Dermis blood vessel endothelial cell (primary cell): ENCODE measurements at regions not wholly inside any gene's neighbourhood (a gene's known extent, or its start where the extent isn't known, plus 50 kb on each side); places are given as distances from the start of the nearest gene placed in this dataset.

ENCODE experiments used
- DNase-seq: peaks from one replicate; pipeline ENCODE4 v3.0.0; 2010

DNA sequence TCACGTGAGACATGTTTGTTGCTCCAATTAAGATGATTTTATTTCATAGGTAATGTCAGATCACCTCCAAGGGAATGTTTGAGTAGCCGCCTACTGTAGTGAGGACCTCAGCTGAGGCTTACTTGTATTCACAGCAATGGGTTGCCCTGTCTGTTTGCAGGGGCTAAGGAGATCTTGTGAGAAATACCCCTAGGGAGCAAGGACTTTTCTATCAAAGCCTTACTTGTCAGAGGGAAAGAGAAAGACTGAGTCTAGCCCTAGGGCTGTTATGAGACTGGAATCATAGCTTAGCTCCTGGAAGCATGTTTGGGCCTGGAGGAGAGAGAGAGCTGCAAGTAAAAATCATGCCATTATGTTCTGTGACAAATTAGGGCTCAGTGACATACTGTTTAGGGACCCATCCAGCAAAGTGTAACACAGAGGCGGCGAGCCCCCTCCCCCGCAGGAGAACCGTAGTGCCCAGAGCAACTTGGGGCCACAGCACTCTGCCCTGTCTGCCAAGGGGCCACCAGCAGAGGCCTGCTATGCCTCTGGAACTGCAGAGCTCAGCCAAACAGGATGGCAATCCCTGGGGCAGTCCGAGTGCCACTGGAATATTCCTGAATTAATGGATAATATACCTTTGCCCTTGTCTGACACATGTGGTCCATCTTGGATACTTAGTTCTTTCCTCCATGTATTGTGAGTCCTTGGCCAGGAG, 178.8 kb downstream of the DACT1 start:
- DNase-seq = no peak

DNA sequence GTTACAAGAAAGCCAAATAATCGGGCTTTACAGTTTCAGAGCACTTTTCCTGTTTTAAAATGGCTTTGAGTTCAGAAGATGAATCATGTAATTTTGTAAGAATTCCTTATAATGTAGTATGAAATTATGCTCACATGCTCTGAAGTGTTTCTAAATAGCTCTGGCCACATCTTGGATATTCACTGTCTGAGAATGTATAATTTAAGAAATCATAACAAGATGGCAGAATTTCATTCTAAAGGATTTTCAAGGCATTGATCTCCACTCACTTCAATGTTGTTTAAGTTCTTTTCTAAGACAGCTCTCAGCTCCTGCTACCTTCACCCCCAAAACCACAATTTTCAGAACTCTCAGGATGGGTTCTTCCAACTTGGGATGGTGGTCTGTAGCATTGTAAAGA, 180.1 kb downstream of the DACT1 start:
- DNase-seq = no peak

DNA sequence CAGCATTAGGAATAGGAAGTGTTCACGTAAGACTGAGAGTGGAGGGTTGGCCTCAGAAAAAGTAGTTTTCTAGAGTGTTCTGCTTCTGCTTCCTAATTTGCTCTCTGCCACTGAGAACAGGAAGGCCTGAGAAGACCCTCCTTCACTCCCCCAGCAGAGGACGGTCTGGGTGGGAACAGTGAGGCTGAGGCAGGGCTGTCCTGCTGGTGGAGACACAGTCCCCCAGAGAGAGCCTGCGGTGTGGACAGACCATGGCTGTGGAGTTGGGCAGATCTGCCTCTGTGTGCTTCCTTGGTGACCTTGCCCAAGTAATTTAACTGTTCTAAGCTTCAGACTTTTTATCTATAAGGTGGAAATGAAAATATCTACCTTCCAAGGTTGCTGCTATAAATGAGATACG, 182.3 kb downstream of the DACT1 start:
- DNase-seq = no peak

DNA sequence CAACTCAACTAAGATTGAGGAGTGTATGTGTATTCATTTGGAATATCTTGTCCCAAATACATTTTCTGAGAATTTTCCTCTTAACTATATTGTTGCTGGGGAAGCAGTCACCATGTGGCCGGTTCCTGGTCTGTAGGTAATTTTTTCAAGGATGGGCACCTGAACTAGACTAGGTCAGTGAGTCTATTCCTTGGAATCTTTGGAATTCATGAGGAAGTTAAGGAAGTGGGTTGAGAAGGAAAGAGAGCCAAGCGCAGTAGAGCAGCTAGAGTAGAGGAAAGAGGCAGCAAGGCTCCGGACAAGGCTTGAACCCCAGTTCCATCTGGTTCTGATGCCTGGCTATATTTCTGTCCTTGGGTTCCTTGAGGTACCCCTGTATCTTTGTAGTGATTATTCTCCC, 183.7 kb downstream of the DACT1 start:
- DNase-seq = no peak

DNA sequence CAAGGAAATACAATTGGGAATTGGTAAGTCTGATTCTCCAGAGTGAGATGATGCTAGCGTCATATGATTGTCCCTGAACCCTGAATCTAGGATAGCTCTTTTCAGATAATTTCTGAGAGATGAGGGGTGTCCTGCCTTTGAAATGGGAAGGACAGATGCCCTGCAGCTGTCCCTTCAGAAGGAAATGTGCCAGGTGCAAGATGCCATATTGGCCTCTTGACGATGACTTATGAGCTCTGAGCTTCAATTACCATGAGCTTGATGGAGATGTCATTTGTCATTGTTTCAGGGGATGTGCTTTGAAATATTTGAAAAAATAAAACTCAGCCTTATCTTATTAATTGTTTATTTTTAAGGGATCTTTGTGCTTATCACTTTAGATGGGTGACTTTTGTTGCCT, 185.1 kb downstream of the DACT1 start:
- no peak for DNase-seq

DNA sequence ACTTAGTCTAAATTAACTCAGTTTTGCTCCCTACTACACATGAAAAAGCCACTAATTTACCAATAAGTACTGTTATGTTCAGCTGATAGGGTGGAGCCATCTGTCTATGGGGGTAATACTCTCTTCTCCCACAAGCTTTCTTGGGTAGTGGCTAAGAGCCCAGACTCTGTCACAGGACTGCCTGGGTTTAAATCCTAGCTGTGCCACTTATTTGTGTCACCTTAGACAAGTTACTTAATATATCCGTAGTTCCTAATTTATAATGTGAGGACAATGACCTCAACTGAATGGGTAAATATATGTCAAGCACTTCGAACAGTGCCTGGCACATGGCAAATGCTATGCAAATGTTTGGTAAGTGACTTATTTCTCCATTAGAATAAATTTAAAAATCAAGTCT, 185.6 kb downstream of the DACT1 start:
- DNase-seq = no peak

DNA sequence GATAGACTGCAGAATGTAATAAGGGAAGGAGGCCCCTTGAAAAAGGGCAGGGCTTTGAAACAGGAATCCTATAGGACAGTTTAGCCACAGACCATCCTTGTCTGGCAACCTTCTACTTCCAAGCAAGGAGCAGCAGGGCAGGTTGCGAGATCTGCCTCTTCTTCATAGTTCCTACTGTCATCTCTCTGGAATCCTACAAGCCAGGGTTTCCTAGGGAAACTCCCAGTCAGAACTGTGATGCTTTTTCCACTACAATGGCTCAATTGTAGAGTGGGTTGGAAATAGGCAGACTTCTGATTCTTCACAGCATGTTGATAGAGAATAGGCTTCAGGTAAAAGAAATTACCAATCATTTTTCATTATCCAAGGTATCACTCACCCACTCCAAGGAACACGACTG, 186.3 kb downstream of the DACT1 start:
- no peak for DNase-seq

DNA sequence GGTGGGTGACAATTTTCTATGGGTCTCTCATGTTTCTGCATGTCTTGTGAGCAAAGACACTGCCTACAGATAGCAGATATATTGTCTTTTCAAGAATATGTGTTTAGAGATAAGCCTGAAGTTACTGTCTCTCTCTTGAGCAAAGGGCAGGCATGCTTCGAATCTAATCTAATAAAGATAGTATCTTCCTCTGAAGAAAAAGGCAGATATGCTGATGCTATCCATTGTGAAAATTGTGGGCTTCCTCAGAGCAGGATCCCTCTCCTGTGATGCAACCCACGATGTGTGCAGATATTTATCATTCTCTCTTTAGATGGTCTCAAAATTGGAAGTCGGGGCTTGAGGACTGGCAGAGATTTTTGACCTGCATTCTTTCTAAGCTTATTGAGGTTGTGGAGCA, 187.0 kb downstream of the DACT1 start:
- no peak for DNase-seq

DNA sequence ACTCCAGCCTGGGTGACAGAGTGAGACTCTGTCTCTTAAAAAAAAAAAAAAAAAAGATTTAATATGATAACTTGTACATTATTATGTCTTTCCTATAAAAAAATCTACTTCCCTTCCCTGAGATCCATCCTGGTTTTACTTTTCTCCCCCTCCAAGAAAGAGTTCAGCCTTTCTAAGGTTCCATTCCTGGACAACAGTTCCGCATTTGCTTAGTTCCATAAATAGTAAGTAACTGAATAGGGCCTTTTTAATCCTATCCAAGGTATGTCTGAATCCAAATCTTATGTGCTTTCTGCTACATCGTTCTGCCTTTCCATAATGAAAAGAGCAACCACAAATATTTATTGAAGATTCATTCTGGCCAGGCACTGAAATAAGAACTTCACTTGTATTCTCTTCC, 187.8 kb downstream of the DACT1 start:
- no peak for DNase-seq

DNA sequence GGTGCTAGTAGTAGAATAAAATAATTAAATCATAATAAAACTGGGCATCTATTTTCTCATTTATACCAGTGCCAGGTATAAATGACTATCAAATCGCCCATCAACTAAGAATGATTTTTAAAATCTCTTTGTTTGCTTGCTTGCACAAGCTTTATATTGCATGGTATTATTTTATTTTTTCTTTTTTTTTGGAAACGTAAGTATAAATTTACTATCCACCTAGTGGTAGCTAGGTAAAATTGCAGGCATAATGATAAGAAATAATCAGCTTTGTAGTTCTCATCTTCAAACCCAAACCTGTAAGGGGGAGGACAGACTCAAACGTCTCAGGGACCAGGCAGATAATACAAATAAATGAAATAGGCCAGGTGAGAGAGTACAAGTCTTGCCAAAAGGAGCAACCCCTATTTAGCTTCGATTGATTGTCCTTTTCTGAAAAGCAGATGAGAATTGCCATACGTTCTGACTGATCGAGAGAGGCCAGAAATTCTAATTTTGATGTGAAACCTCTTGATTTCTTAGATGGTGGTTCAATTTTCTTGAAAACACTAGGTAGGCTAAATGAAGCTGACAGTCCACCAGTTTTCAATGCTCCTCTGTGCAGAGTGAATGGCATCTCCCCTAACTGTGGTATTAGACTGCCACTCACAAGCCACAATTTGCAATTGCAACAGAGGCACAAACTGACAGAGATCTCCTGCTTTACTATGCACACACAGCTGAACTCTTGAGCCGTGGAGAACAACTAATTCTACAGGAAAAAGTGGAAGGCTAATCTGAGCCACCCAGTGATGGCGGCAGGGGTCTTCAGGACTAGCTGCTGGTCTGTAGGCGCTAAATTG, 189.3 kb downstream of the DACT1 start:
- no peak for DNase-seq

DNA sequence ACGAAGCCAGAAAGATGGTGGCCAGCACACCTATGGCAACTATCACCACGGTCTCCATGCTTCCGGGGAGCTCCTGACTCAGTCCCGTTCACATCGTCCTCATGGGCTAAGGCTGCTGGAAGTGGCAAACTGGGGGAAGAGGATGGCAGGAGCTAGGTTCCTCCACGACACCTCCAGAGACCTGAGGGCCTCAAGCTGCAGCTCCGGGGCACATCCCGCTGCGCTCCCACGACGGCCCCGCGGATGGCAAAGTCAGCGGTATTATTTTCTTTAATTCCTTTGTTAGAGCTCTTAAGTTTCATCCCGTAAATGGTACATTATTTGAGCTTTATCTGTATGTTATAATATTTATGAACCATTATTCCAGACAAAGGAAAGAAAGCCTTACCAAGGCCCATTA, 190.5 kb downstream of the DACT1 start:
- no peak for DNase-seq

DNA sequence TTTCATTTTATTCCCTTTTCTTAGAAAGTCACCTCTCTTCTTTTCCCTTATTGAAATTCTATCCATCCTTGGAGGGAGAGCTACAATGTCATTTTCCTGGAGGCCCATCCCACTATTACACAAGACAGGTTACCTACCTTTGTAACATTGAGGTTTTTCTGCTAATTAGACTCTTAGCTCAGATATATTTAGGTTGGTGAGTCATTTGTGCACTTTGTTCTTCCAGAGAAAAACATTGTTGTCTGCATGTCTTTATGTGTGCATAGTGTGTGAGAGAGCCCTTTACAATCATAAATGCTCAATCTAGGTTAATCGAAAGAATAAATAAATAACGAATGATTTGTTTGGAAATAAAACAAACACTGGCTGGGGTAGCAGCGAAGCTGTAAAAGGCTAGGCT, 191.8 kb downstream of the DACT1 start:
- DNase-seq = no peak

DNA sequence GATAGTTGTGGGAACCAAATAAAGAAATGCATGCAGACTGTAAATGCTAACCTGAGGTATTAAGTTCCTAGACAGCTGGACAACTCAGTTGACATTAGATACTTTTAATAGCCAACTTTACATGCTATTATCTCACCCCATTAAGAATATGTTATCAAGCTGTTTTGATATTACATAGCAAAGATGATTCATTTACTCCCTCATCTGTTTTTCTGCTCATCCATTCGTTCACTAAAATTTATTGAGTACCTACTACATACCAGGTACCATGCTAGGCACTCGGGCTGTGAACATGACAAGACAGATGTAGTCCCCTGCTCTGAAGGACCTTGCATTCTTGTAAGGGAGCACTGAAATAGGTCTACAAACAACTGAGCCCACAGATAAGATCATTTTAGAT, 192.4 kb downstream of the DACT1 start:
- no peak for DNase-seq

DNA sequence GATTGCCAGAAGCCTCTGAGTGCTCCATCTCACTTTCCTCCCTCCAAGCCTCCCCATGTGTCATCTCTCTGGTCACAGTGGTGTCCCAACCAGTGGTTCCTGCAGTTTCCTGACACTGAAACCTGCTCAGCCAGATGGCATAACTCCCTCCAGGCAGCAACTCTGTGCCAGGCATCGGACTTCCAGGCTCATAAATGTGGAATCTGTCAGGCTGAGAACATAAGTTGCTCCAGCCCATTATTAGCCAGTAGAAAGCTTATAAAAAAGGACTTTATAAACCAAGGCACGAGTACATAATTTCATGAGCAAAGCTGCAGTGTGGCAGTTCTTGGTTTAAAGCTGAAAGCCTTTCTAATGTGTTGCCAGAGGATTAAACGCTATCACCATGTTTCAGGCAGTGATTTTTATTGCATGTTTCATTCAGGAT, 194.3 kb downstream of the DACT1 start:
- DNase-seq = no peak

DNA sequence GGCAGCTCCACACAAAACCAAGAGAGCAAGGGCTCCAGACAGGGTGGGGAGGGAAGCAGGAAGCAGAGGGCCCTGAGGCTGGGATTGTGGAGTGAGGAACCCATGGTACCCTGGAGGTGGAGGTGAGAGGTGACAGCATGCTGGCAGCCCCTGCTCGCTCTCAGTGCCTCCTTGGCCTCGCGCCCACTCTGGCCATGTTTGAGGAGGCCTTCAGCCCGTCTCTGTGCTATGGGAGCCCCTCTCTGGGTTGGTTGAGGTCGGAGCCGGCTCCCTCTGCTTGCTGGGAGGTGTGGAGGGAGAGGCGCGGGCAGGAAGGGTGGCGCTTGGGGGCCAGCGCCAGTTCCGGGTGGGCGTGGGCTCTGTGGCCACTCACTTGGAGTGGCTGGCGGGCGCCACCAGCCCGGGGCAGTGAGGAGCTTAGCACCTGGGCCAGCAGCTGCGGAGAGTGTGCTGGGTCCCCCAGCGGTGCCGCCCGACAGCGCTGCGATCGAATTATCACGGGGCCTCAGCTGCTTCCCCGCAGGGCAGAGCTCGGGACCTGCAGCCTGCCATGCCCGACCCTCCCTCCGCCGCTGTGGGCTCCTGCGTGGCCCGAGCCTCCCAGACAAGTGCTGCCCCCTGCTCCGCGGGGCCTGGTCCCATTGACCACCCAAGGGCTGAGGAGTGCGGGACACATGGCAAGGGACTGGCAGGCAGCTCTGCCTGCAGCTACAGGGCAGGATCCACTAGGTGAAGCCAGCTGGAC, 196.0 kb downstream of the DACT1 start:
- no peak for DNase-seq

DNA sequence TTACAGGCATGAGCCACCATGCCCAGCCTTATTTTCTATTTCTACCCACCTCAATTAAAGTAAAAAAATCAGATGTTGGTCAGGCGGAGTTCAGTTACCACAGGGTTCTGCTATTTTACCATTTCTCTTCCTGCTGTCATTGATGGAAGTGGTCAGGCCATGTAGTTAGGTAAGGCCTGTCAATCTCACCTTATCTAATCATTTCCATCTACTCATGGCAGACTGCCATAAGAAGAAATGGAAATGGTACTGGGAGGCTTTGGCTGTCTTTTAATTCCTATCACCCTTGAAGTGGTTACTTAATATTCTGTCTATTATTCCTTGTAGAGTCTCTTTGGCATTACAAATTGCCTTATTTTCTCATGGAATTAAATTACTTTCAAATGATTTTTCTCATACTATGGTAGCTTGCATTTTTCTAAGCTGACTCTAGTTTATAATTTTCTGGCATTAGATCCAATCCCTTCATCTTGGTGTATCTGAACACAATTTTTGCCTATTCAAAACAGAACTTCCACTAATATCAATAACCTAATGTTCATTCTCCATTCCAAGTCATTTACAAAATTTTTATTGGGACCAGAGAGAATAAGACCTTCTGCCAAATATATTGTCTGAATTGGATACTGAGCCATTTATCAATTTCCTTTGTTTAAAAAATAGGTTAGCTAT, 198.7 kb downstream of the DACT1 start:
- no peak for DNase-seq

DNA sequence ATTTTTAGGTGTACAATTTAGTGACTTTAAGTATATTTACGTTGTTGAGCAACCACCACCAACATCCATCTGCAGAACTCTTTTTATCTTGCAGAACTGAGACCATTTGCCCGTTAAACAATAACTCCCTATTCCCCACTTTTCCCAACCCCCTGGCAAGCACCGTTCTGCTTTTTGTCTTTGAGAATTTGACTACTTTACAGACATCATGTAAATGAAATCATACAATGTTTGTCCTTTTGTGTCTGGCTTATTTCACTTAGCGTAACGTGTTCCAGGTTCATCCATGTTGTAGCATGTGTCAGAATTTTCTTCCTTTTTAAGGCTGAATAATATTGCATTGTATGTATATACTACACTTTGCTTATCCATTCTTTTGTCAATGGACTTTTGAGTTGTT, 201.5 kb downstream of the DACT1 start:
- no peak for DNase-seq

DNA sequence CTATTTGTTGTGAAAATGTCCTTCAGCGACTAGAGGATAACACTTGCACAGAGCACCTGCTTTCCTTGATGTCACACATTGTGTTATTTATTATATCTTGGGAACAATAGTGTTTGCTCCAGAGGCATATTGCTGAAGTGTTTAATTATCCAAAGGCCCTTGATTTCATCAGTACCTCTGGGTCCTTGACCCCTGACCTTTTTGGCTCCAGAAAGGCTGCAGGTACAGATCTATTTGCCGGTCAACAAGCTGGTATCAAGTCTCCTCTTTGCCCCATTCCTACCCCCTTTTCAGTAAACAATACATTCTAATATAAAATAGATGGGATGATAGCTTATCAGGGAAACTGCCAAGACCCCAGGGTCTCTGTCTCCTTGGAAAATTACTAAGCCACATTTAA, 206.8 kb downstream of the DACT1 start:
- DNase-seq = no peak

DNA sequence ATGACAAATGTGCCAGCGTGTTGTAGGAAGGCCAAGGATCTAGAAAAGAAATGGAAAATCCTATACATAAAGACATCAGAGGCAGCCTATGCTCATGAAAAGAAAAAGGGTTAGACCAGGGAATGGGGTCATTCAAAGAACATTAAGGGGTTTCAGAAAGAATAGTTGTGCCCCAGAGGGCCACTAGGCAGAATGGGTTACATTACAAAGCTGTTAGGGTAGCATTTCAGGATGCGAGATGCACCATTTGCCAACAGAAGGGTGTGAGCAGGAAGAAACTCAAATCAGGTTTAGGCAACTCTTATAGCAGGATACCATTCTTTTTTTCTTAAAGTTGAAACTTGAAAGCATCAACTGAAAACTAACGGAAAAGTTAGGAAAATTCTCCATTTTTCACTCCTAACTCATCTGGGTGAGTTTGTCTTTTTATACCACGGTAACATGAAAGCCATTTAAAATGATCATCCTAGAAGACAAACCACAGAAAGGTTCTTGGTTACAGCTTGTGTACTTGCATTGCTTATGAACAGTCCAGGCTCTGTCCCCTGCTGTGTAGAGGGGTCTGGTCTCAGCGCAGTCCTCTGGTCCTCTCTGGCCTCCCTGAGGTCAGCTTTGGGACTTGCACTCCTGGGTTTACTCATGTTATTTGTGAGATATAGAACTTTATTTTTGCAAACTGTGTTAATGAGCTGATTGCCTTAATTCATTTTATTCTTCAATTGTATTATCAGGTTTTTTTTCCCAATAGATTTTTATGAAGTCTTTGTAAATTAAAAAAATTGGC, 209.1 kb downstream of the DACT1 start:
- no peak for DNase-seq

DNA sequence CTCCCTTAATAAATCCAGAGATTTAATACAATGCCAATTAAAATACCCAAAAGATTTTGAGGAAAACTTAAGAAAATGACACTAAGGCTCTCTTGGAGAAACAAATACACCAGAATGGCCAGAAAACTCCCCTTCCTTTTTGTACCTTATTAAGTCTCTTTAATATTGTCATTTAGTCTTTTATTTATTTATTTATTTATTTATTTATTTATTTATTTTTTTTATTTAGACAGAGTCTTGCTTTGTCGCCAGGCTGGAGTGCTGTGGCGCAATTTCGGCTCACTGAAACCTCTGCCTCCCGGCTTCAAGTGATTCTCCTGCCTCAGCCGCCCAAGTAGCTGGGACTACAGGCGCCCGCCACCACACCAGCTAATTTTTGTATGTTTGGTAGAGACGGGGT, 210.6 kb downstream of the DACT1 start:
- DNase-seq = no peak

DNA sequence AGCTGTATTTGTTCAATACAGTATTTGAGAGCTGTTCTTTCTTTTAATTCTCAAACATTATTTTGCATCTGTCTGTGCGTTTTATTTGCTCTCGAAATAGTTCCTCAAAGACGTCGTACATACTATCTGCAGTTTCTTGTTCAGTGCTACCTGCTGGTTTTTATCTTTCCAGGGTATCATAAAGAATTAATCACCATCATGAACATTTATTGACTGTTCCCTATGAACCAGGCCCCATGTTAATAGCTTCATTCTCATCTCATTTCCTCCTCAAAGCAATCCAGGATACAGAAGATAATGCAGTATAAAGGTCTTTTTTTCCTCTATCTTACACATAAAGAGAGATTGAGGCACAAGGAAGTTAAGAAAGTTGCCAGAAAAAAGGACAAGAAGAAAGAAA, 211.8 kb downstream of the DACT1 start:
- no peak for DNase-seq

DNA sequence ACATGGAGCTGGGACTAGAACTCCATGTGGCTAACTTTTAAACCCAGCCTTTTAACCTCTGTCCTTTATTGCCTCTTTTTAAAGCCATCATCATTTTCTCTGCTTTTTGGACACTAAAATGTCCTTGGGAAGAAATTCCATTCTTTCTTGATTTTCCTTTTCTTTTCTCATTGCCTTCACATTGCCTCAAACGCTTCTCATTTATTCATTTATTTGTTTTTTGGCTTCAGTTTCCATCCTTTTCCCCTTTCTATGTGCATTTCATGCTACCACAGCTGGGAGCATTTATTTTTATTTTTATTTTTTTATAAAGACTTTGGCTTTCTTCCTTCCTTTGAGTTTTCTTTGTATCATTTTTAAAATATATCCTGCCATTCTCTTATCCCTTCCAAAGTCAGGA, 212.2 kb downstream of the DACT1 start:
- no peak for DNase-seq
